Peyer's patch (tissue), 4 donors: ENCODE measurements at regions not wholly inside any gene's neighbourhood (a gene's known extent, or its start where the extent isn't known, plus 50 kb on each side); places are given as distances from the start of the nearest gene placed in this dataset.

Experiments
- CTCF ChIP-seq, 6 experiments: fragments of 450-650 bp in 4 of 6; fragments of 200-600 bp in 2 of 6; sonication (generic) in 1 of 6; IDR thresholded peaks; one replicate each; pipeline ENCODE4 v1.5.1; 2017 to 2019; ENCODE audit warnings: antibody characterized with exemption in 6 of 6, mild to moderate bottlenecking in 3 of 6, moderate library complexity in 1 of 6
- POLR2A ChIP-seq, 2 donors: fragments of 450-650 bp; IDR thresholded peaks; one replicate each; pipeline ENCODE4 v1.5.1; 2017; ENCODE audit warnings: antibody characterized with exemption in 2 of 2, mild to moderate bottlenecking in 2 of 2, moderate library complexity in 2 of 2

- TF ChIP-seq POLR2A (IDR thresholded peaks at IDR 0.05) (no peak), CTCF (IDR thresholded peaks at IDR 0.05) (no peak)
These were observed 92.6 kb upstream of the NDUFV2 start for GRCh38 chr18:9009703-9010488.
